Vagina (tissue), 2 donors: ENCODE measurements at regions not wholly inside any gene's neighbourhood (a gene's known extent, or its start where the extent isn't known, plus 50 kb on each side); places are given as distances from the start of the nearest gene placed in this dataset.

Experiments
- POLR2A ChIP-seq, 2 donors: fragments of 450-650 bp; IDR thresholded peaks; one replicate each; pipeline ENCODE4 v1.6.1; 2017; ENCODE audit warnings: antibody characterized with exemption in 2 of 2, mild to moderate bottlenecking in 2 of 2, moderate library complexity in 2 of 2
- POLR2AphosphoS5 ChIP-seq, 2 donors: sonication (generic); formaldehyde crosslinking; IDR thresholded peaks; one replicate each; pipeline ENCODE4 v1.9.0; 2017; ENCODE audit warnings: antibody characterized with exemption in 2 of 2, mild to moderate bottlenecking in 2 of 2, low read depth in 1 of 2; ENCODE audit not compliant: insufficient read depth in 1 of 2
- TF ChIP-seq, protein P1 (sequence below), 3 experiments: fragments of 450-650 bp in 2 of 3; fragments of 200-600 bp in 1 of 3; sonication (generic) in 1 of 3; IDR thresholded peaks; one replicate each; pipeline ENCODE4 v1.5.1; 2017 to 2019; ENCODE audit warnings: antibody characterized with exemption in 3 of 3, mild to moderate bottlenecking in 2 of 3, moderate library complexity in 2 of 3

DNA sequence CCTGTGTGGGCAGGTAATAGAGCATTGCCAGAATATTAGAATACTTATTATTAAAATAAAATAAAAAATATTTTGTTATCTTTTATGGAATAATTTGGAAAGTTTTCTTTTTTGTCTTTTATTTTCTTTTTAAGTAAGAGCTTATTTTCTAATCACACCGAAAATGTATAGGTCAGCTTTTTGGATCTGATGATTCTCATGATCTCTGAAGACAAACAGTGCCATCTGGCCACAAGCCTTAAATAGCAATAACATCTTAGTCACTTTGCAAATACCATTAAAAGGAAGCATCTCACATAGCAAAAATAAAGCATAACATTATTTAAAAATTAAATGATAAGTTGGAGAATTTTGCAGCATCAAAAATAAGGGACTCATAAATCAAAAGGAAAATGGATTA, 213.8 kb downstream of the PLA2G4A start:
- TF ChIP-seq, protein P1, sequence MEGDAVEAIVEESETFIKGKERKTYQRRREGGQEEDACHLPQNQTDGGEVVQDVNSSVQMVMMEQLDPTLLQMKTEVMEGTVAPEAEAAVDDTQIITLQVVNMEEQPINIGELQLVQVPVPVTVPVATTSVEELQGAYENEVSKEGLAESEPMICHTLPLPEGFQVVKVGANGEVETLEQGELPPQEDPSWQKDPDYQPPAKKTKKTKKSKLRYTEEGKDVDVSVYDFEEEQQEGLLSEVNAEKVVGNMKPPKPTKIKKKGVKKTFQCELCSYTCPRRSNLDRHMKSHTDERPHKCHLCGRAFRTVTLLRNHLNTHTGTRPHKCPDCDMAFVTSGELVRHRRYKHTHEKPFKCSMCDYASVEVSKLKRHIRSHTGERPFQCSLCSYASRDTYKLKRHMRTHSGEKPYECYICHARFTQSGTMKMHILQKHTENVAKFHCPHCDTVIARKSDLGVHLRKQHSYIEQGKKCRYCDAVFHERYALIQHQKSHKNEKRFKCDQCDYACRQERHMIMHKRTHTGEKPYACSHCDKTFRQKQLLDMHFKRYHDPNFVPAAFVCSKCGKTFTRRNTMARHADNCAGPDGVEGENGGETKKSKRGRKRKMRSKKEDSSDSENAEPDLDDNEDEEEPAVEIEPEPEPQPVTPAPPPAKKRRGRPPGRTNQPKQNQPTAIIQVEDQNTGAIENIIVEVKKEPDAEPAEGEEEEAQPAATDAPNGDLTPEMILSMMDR (IDR thresholded peaks at IDR 0.05): no peak
- TF ChIP-seq POLR2AphosphoS5 (IDR thresholded peaks at IDR 0.05; ENCODE audit: insufficient read depth in 1 of 2, low read depth in 1 of 2) (no peak), POLR2A (IDR thresholded peaks at IDR 0.05) (no peak)
